HG03439 (cell line): ENCODE measurements at regions not wholly inside any gene's neighbourhood (a gene's known extent, or its start where the extent isn't known, plus 50 kb on each side); places are given as distances from the start of the nearest gene placed in this dataset.
A peak's percentile ranks its signal among the peaks of the same experiment; 100 is the strongest.

Experiments
- ATAC-seq: cut with Tn5 transposase; IDR thresholded peaks from one replicate; pipeline ENCODE4 v1.9.1; 2021; ENCODE audit warnings: mild to moderate bottlenecking, moderate library complexity; ENCODE audit not compliant: unreplicated experiment

DNA sequence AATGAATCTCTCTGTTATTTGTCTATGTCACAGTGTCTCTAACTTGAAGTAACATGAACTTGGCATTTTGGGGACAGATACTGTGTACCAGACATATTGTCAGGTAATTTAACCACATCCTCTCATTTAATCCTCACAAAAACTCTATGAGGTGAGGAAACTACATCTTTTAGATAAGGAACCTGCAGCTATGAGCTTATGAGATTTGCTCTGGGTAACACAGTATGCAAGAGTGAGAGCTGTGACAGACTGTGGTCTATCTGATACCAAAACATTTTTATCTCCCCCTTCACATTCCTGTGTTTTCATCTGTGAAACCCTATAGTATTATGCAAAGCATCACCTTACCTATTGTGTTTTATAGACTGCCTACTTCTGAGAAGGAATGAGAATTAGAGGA lies 58.4 kb upstream of the HS3ST1 start:
- no peak for ATAC-seq

DNA sequence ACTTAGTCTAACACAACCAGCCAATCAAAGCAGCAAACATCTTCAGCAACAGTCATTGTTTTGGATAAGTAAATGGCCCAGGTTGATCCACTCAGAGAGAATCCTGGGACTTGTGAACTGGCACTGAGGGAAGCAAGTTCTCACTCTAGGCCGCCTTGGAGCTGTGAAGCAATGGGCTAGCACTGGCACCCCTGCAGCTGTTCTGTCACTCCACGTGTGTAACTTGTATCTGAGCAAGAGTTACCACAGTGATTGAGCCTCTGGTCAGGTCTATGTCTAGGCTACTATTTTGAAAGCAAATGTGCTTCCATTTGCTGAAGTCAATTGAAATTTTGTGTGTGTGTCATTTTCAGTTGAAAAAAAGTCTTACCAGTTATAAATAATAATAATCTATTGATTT lies 57.2 kb upstream of the HS3ST1 start:
- ATAC-seq: no peak

DNA sequence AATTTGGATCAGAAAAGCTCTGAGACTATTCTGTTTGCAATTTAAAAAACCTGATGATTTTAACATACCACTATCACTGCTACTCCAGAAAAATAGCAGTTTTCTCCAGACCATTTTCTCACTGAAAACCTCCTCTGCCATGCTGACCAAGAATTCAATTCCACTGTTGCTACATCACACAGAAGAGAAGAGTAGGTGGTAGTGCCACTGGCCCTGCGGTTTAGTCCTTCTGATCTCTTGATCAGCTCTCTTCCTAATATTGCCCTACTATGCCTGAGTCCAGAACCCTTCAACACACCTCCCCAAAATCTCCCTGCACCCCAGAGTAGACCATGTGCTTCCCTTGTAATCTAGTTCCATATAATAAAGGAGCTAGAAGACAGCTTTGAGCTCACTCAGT lies 55.8 kb upstream of the HS3ST1 start:
- ATAC-seq: no peak

DNA sequence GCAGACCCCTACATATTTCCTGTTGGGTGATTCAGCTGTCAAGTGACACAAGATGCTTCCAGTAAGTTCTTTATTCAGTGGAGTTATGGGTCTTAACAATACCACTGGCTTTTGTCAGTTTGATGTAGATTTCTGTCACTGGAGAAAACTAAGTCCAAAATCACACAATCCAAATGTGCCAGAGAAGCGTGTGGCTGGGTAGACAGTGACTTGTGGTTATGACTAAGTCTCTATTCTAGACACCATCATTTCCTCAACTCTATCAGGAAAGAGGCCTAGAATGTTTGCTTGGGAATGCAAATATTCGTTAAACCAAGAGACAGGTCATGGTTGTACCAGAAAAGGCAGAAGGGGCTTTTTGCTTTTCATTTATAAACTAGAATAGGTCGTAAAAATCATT lies 54.4 kb upstream of the HS3ST1 start:
- ATAC-seq: no peak

DNA sequence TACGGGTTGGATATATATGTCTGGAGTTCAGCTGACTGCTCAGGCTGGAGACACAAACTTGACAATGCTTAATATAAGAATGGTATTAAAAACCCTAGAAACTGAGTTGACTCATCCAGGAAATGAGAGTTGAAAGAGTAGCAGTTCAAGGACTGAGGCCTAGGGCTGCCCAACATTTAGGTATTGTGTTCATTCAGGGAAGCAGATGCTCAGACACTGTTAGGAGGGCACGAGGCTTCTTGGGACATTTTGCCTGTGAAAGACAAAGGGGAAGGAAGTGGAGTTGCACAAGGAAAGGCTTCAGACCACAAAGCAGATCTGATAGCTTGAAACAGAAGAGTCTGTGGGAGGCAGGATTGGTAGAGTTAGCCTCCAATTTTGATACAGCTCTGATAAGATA lies 52.0 kb upstream of the HS3ST1 start:
- peak; percentile 71 for ATAC-seq
